SU-DHL-6 (cell line): ENCODE measurements at regions not wholly inside any gene's neighbourhood (a gene's known extent, or its start where the extent isn't known, plus 50 kb on each side); places are given as distances from the start of the nearest gene placed in this dataset.
"Not testable (repeated sequence)": the region's sequence is repeated elsewhere in the genome, so short reads cannot be mapped to it uniquely, and the experiment has no call there.

Experiments used
- H2AFZ ChIP-seq: fragments of 200-600 bp; sonication (generic); 2 replicates; pipeline ENCODE4 v1.6.1; 2014; ENCODE audit warnings: low read depth, mild to moderate bottlenecking, moderate library complexity, mixed read lengths, antibody characterized with exemption, low read length; ENCODE audit not compliant: severe bottlenecking
- H3F3A ChIP-seq: fragments of 200-600 bp; shearing (Covaris generic); 2 replicates; pipeline ENCODE4 v1.6.0; 2016; ENCODE audit warnings: antibody characterized with exemption, mild to moderate bottlenecking; ENCODE audit not compliant: insufficient read depth
- H3K27ac ChIP-seq: fragments of 200-600 bp; sonication (generic); 2 replicates; pipeline ENCODE4 v1.5.1; 2016; ENCODE audit warnings: low read depth, mild to moderate bottlenecking, low read length, moderate library complexity, mixed read lengths
- H3K27me3 ChIP-seq: fragments of 200-600 bp; sonication (generic), shearing (Covaris generic); 2 replicates; pipeline ENCODE4 v1.6.0; 2014; ENCODE audit warnings: mild to moderate bottlenecking, low read length
- H3K36me3 ChIP-seq: fragments of 200-600 bp; sonication (generic); 2 replicates; pipeline ENCODE4 v1.6.1; 2014; ENCODE audit warnings: mild to moderate bottlenecking, low read length, mixed read lengths
- H3K4me2 ChIP-seq: fragments of 300-600, 200-600 bp; shearing (Covaris generic), sonication (generic); 2 replicates; pipeline ENCODE4 v1.6.0; 2014; ENCODE audit warnings: low read length, low read depth, mild to moderate bottlenecking; ENCODE audit not compliant: poor library complexity, severe bottlenecking
- H3K4me3 ChIP-seq: fragments of 200-600 bp; sonication (generic); 2 replicates; pipeline ENCODE4 v1.5.1; 2014; ENCODE audit warnings: antibody characterized with exemption, low read length, mild to moderate bottlenecking, mixed read lengths; ENCODE audit not compliant: insufficient read depth, poor library complexity, severe bottlenecking
- H3K79me2 ChIP-seq: fragments of 200-600 bp; sonication (generic); 2 replicates; pipeline ENCODE4 v1.6.1; 2014; ENCODE audit warnings: mild to moderate bottlenecking, low read length, moderate library complexity; ENCODE audit not compliant: insufficient read depth
- H3K9ac ChIP-seq: fragments of 200-600 bp; sonication (generic); 2 replicates; pipeline ENCODE4 v1.7.0; 2014; ENCODE audit warnings: mild to moderate bottlenecking, low read length
- H3K9me2 ChIP-seq: fragments of 200-600 bp; sonication (generic); replicated peaks from 2 replicates; pipeline ENCODE4 v1.6.1; 2014; ENCODE audit warnings: low read length; ENCODE audit not compliant: insufficient read depth
- H3K9me3 ChIP-seq: fragments of 200-600 bp; sonication (generic); 2 replicates; pipeline ENCODE4 v1.6.1; 2014; ENCODE audit warnings: low read length, mixed read lengths; ENCODE audit not compliant: insufficient read depth
- H4K20me1 ChIP-seq: fragments of 200-600 bp; sonication (generic); 2 replicates; pipeline ENCODE4 v1.6.1; 2014; ENCODE audit warnings: low read depth, mild to moderate bottlenecking, antibody characterized with exemption, low read length, moderate library complexity, mixed read lengths
- CTCF ChIP-seq: fragments of 200-600 bp; sonication (generic); IDR thresholded peaks from one replicate; pipeline ENCODE4 v1.5.1; 2017; ENCODE audit warnings: antibody characterized with exemption, mild to moderate bottlenecking, low read length, moderate library complexity; ENCODE audit not compliant: insufficient read depth, poor library complexity, severe bottlenecking
- EZH2phosphoT487 ChIP-seq: fragments of 200-600 bp; sonication (generic), shearing (Covaris generic); conservative IDR thresholded peaks from 2 replicates; pipeline ENCODE4 v1.6.1; 2018; ENCODE audit warnings: mild to moderate bottlenecking, antibody characterized with exemption, low read length, moderate library complexity, mixed read lengths

GRCh38 chr2:193428336-193428818 is 1233.6 kb upstream of the TMEFF2 start:
- Histone ChIP-seq H3K27me3 (no peaks in the 10 kb centered on the region), H3K79me2 (no peaks in the 10 kb centered on the region), H3F3A (no peaks in the 10 kb centered on the region), H3K27ac (no peak overlapping the region), H3K9me2 (no peaks in the 10 kb centered on the region), H3K9me3 (no peaks in the 10 kb centered on the region), H3K4me2 (no peak overlapping the region), H4K20me1 (no peaks in the 10 kb centered on the region), H2AFZ (peak overlapping the region; percentile 29), H3K9ac (no peak overlapping the region), H3K4me3 (no peak overlapping the region), H3K36me3 (no peaks in the 10 kb centered on the region)
- TF ChIP-seq CTCF: no peak
- TF ChIP-seq EZH2phosphoT487: no peak

- not testable (repeated sequence) for H3F3A ChIP-seq, H2AFZ ChIP-seq, H3K4me3 ChIP-seq, H3K9me3 ChIP-seq, H3K27me3 ChIP-seq, H4K20me1 ChIP-seq, H3K36me3 ChIP-seq, H3K79me2 ChIP-seq, H3K9ac ChIP-seq, H3K4me2 ChIP-seq, H3K9me2 ChIP-seq, H3K27ac ChIP-seq
These were observed 1217.6 kb upstream of the TMEFF2 start for GRCh38 chr2:193412368-193412767.

GRCh38 chr2:193409951-193410350 is 1215.2 kb upstream of the TMEFF2 start:
- Histone ChIP-seq H3K27me3 (no peaks in the 10 kb centered on the region), H3K9me2 (no peaks in the 10 kb centered on the region), H4K20me1 (no peaks in the 10 kb centered on the region), H3K4me3 (no peak overlapping the region), H3F3A (no peaks in the 10 kb centered on the region), H2AFZ (no peak overlapping the region), H3K27ac (no peak overlapping the region), H3K9me3 (no peaks in the 10 kb centered on the region), H3K4me2 (no peak overlapping the region), H3K9ac (no peak overlapping the region), H3K36me3 (no peaks in the 10 kb centered on the region), H3K79me2 (no peaks in the 10 kb centered on the region)
- TF ChIP-seq CTCF (no peak), EZH2phosphoT487 (no peak)

- Histone ChIP-seq H3K4me3 (no peak overlapping the region), H3K9me2 (peaks cover 4% of the 10 kb centered on the region; the same call in 1 of the 2 replicates), H3F3A (no peaks in the 10 kb centered on the region), H2AFZ (no peak overlapping the region), H3K9me3 (no peaks in the 10 kb centered on the region), H3K4me2 (no peak overlapping the region), H3K27ac (no peak overlapping the region), H3K9ac (no peak overlapping the region), H4K20me1 (no peaks in the 10 kb centered on the region), H3K27me3 (no peaks in the 10 kb centered on the region), H3K36me3 (no peaks in the 10 kb centered on the region), H3K79me2 (no peaks in the 10 kb centered on the region)
- TF ChIP-seq EZH2phosphoT487: no peak
- TF ChIP-seq CTCF: no peak
These were observed 1187.8 kb upstream of the TMEFF2 start for GRCh38 chr2:193382583-193382982.
